Left renal cortex interstitium (tissue), 4 donors: ENCODE measurements at regions not wholly inside any gene's neighbourhood (a gene's known extent, or its start where the extent isn't known, plus 50 kb on each side); places are given as distances from the start of the nearest gene placed in this dataset.
"Not testable (repeated sequence)": the region's sequence is repeated elsewhere in the genome, so short reads cannot be mapped to it uniquely, and the experiment has no call there.

Experiments
- DNase-seq, 4 donors: peaks; one replicate each; pipeline ENCODE4 v3.0.0-alpha.2; 2013; ENCODE audit warnings: low read depth in 4 of 4, low spot score in 2 of 4, missing footprints in 1 of 4

DNA sequence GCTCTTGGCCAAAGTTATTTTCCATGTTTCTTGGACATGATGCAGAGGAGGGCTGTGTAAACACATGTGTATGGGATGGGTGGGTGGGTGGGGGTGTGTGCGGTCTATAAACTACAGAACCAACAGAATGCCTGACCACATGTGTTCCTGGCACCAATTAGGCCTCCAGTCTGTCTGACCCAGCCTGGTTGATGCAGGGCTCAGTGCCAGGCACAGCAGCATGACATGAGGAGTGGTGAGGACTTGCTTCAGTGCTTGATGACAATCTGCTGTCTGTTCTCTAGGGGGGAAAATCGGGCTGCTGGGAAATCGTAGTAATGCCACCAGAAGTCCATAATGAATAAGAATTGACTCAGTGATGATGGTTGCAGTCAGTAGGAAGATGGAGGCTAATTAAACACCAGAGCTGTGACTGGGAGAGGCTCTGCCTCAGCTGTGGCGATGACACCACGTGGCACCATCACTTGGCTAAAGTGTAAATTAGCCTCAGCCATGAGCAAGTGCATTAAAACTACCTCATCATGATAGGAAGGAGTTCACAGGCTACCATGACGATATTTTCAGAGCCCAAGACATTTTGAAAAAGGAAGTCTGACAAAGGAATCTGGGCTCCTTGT, 260.1 kb upstream of the PODXL start:
- DNase-seq: no peak

DNA sequence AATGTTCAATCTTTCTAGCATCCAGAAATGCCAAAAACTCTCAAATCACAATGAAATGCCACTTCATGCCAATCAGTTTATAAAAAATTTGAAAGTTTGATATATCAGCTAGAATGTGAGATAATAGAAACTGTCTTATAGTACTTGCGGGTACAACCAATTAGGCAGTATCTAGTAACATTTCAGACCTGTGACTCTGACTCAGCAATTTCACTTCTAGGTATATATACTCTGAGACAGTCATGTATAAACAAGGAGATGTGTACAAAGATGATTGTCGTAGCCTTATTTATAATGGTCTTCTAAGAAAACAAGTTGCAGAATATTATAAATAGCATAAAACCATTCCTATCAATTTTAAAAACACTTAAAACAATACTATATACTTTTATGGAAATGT, 252.3 kb upstream of the PODXL start:
- no peak for DNase-seq

DNA sequence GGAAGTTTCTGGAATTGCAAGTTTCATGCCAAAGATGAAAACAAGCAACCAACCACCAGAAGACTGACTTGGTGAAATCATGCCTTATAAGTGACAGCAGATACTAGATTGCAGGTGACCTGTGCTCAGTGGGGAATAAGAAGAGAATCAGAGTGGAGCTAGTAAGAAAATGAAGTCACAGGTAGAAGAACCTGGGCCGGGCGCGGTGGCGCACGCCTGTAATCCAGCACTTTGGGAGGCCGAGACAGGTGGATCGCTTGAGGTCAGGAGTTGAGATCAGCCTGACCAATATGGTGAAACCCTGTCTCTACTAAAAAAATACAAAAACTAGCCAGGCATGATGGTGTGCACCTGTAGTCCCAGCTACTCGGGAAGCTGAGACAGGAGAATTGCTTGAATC, 251.7 kb upstream of the PODXL start:
- not testable (repeated sequence) for DNase-seq

DNA sequence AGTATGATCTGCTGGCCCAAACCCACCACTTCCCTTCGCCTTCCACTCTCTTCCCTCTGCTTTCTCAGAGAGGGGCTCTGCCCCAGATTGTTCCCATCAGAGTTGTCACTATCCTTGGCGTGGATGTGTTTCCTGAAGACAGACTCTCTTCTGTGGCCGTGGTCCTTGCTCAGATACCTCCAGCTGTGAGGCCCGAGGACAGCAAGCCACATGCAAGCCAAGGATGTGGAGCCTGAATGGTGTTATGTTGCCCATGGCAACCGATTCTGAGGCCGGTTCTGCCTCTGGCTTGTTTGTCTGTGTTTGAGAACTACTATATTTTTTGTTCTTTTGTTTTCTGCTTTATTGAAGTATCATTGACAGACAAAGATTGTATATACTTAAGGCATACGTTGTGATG, 247.4 kb upstream of the PODXL start:
- no peak for DNase-seq

DNA sequence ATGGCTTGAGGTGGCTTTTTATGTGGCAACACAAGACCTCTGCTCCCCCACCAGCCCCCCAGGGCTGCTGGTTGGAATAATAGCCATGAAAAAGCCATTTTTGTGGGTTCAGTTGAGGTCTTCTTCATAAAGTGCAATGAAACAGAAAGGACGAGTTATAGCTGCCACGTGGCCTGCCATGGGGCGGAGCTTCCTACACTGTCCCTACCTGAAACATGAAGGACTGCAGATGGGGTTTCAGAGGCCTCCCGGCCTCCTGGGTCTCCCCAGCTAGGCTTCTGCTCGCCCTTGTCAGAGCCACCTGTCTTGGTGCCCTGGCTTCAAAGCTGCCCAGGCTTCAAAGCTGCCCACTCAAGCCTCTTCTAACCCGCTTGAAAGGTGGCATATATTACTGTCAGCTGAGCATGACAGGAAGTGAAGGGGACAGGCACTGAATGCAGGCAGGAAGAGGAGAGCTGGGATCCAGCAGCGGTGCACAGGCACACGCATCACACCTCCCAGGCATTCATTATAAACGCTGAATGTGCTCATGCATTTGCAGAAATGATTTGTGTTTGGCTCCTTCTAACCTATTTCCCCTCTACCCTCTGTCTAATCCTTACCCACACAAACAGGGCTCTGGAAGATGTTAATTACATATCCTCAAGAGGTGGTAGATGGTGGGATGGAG, 245.9 kb upstream of the PODXL start:
- DNase-seq: no peak

DNA sequence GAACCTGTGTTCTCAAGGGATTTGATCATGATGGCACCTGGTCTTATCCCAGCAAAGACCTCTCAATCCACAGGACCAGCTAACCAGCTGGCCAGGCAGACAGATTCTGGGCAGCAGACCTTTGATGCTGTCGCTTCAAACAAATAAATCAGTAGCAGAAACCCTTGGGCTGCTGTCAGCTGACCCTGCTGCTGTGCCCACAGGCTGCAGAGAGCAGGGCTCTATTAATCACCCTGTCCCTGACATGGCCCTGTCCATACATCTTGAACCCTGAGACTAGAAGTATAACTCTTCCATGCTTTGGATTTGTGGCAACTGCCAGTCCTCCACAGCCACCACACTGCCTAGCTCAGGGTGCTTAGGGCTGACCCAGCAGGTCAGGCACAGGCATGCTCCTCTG, 244.1 kb upstream of the PODXL start:
- DNase-seq: no peak

DNA sequence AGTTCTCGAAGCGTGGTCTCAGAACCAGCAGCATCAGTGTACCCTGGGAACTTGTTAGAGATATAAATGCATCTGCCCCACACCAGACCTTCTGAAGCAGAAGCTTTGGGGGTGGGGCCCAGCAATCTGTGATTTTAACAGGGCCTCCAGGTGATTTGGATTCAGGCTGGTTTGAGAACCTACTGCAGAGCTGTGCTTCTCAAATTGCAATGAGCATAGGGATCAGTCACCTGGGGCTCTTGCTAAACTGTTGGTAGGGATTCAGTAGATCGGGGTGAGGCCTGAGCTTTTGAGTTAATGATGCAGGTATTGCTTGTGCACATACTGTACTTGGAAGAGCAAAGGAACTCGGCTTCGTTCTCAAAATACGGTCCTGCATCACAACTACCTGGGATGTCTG, 243.6 kb upstream of the PODXL start:
- no peak for DNase-seq

DNA sequence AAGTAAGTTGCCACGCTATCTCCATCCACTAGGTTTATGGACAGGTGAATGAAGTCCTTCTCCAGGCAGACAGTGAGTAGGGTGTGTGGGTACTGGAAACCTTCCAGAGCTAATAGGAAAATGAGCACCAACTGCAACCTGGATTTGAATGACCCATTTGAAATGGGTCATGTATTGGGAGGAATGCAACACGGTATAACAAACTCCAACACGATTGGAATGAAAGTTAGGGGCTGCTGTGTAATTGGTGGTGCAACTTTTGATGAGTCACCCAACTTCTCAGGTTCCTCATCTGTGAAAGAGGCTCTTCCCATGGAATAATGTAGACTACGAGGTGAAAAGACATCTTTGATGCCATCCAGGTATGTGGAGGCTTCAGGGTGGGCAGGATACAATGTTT, 241.4 kb upstream of the PODXL start:
- no peak for DNase-seq

DNA sequence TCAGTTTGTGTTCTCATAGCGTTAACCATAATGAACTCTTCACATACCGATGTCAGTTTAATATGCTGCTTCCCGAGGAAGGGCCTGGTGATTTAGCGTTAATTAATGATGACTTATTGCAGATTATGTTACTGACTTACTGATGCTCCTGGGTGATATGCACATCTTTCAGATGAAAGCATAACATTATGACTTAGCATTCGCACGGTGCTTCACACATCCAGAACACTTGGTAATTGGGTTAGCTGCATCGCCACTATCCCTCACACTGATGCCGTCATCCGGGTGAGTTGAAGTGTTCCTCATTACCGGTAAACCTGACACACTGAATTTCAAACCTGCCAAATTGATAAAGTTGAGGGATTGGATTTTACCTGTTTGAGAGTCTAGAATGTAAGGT, 239.0 kb upstream of the PODXL start:
- no peak for DNase-seq

DNA sequence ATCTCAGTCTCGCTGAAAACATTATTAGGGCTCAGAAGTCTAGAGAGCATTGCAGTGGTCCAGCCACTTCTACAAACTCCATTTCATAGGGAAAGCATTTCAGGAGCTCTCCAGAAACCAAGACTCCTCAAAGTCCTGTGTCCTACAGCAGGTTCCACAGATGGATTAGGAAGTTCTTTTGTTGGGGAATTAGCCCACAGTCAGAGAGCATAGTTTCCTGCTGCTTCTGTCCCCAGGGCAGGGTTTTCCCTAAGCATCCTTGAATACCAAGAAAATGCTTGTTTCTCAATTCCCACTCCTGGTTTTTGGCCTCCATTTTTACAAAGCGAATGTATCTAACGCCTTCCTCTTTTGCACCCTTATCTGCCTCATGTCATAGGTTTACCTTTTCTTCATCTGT, 235.9 kb upstream of the PODXL start:
- no peak for DNase-seq

DNA sequence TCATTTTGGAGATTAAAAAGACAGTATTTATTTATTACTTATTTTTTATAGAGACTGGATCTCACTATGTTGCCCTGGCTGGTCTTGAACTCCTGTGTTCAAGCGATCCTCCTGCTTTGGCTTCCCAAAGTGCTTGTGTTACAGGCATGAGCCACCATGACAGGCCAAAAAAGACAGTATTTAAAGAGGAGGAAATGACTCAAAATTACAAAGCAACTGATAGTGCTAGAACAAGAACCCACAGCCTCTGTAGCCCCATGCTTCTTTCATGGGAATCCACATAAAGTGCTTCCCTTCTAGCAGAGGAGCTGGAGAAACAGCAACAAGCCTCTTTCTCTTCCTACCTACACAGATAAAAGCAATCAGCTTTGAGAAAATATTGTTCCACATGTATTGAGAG, 230.7 kb upstream of the PODXL start:
- DNase-seq: no peak

DNA sequence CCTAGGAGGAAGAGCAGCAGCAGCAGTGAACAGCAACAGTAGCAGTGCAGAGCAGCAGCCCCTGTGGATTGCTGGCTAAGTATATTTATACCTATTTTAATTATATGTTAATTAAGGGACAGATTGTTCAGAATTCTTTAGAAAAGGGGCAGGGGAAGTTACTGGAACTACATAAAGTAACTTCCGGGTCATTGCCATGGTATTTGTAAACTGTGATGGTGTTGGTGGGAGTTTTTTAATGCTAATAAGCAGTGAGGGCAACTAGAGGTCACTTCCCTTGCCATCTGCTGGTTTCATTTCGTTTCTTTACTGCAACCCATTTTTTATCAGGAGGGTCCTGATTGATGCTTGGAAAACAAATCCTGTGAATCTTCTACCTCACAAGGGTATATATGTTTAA, 229.8 kb upstream of the PODXL start:
- DNase-seq: no peak

DNA sequence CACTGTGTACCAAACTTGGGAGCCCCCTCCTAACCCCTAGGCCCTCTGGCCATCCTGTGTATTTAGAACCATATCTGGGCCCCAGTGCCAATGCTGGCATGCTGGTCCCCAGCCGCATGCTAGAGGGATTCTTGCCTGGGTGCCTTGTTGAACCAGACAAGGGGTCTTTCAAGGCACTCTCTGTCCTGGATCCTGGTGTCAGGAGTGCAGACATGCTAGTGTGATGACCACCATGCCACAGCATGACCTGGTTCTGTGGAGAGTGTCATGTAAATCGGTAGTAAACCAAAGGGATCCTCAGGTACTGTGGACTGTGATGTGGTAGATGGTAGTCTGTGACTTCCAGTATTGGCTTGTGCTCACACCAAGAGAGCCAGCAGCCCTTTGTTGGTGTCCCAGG, 222.2 kb upstream of the PODXL start:
- no peak for DNase-seq

DNA sequence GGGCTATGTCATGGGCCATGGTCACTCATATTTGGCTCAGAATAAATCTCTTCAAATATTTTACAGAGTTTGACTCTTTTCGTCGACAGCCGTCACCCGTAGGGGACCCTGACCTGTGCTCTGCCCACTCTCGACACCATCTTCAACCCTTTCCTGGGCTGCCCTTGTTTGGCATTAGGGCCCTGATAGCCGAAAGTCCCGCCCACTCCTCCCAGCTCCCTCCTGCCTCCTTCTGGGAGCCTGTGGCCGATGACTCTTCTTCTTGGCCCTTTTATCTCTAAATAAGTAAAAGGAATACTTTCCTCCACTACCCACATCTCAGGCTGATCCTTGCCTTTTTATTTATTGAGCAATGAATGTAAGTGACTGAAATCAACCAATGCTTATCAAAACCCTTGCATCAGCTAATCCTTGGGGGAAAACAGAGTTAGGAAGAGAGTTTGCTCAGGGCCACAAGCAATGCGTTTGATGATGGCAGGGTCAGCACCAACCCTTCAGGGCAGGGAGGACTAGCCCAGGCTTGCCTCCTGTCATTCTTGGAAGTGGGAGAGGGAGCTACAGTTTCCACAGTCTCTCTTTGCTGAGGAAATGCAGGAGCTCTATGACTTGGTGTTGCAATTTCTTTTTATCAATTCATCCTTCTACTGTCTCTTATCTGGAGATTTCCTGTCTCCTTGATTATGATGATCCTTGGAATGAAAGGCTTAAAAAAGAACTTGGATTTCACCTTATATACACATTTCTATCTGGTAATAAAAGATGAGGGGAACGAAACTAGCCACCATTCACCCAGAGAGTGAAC, 218.2 kb upstream of the PODXL start:
- DNase-seq: no peak

DNA sequence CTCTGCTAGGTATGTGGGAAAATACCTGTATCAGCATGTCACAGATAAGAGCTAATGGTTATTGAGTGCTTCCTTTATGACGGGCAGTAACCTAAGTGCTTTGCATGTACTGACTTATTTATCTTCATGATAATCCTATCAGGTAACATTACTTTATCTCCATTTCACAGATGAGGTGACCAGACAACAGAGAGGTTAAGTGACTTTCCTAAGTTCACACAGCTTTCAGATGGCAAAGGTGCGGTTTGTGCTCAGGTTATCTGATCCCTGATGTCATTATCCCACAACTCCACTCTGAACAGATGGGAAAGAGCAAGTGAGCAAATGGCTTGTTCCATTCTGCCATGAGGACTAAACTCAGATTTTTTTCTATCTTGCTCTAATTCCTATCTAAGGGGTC, 217.0 kb upstream of the PODXL start:
- no peak for DNase-seq

DNA sequence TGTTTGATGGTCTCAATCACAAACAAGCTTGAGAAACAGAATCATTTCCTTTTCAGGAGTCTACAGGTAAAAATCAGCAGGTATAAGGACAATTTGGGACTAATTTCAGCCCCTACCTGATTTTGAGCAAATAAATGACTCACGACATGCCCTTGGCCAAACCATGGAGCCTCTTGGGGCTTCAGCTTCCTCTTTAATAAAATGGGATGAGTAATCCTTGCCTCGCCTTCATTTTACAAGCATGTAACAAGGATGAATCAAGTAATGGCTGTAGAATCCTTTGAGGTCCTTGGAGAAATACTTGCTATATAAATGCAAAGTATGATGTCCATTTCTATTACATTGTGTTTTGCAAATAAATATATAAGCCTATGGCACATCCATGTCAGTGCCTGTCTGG, 212.8 kb upstream of the PODXL start:
- no peak for DNase-seq

DNA sequence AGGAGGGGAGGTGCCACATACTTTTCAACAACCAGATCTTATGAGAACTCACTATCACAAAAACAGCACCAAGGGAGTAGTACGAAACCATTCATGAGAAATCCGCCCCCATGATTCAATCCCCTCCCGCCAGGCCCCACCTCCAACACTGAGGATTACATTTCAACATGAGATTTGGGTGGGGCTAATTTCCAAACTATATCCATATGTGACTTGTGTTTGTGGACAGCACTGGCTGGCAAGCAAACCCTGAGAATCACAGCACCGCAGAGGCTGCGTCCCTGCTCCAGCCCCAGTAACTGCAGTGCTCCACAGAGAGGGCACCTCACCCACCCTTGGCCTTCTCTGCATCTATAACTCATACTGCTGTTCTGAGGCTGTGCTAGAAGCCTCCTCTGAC, 211.2 kb upstream of the PODXL start:
- no peak for DNase-seq

DNA sequence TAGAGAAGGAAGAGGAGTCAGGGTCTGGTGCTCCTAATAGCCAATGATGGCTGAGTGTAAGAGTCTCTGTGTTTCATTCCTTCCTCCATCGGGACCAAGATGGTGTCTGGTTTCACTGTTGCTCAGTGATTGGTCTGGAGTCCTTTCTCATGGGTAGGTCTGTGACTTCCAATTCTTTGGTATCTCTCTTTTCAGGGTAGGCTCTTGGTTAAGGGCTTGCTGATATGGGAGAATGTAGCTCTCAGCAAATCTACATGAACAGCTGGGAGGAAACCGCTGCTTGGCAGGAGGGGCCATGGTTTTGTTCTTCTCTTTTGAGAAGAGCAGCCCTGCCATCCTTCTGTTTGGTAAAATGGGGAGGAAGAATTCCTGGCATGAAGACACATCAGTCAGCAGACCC, 209.1 kb upstream of the PODXL start:
- DNase-seq: no peak

DNA sequence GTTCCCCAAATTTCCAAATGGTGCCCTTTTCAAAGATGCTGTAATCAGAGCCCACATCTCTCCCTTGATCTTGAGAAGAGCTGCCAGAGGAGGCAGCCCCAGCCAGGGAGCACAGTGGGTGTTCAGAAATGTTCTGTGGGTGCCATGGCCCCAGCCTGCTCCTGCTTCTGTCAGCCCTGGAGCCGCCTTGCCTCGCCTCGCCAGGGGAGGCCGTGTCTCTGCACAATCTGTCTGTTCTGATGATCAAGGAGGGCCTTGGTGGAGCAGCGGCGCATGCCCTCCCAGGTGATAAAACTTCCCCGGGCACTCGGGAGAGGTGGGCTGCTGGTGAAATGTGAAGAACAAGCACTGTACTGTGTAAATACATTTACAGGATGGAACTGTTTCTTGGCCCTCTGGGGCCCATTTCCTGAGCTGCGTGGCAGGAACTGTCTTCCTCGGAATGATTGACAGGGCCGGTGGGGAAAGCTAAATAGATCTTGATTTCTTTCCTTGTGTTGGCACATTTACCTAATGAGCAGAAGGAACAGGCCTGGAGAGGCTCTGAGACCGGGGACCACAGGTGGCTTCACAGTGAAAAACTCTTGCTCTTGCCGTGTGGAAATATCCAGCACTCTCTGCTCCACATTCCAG, 207.8 kb upstream of the PODXL start:
- DNase-seq: no peak

DNA sequence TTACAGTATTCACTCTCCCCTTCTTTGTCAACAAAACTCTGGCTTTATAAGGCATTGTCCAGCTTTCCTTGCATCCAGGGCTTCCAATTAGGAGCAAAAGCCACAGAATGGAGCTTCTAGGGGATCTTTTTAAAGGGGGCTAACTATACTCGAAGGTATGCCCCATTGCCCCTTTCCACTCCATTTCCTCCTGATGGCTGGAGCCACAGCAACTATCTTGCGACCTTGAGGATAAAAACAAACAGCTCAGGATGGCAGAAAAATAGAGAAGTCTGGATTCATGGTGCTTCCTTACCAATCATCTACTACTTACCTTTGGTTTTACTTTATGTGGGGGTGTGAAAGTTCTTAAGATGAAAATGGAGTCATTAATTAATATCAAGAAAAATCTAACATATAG, 206.3 kb upstream of the PODXL start:
- DNase-seq: no peak

DNA sequence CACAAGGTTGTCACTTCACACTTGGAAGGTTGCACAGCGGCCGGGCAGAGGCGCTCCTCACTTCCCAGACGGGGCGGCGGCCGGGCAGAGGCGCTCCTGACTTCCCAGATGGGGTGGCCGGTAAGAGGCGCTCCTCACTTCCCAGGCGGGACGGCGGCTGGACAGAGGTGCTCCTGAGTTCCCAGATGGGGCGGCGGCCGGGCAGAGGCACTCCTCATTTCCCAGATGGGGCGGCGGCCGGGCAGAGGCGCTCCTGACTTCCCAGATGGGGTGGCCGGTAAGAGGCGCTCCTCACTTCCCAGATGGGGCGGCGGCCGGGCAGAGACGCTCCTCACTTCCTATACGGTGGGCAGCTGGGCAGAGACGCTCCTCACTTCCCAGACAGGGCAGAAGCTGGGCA, 199.4 kb upstream of the PODXL start:
- DNase-seq: not testable (repeated sequence)
